Type B pancreatic cell (in vitro differentiated cells): ENCODE measurements at regions not wholly inside any gene's neighbourhood (a gene's known extent, or its start where the extent isn't known, plus 50 kb on each side); places are given as distances from the start of the nearest gene placed in this dataset.

ENCODE experiments used
- DNase-seq: peaks from one replicate; pipeline ENCODE4 v3.0.0; 2021; ENCODE audit warnings: mixed read lengths; ENCODE audit not compliant: unreplicated experiment; ENCODE audit errors: extremely low spot score
- H3K27ac Mint-ChIP-seq: 2 replicates; pipeline ENCODE4 v1.8.0; 2021; ENCODE audit warnings: mild to moderate bottlenecking, mixed read lengths
- H3K27me3 Mint-ChIP-seq: 2 replicates; pipeline ENCODE4 v1.8.0; 2021; ENCODE audit warnings: mixed read lengths
- H3K36me3 Mint-ChIP-seq: 2 replicates; pipeline ENCODE4 v1.8.0; 2021; ENCODE audit warnings: mixed read lengths
- H3K4me1 Mint-ChIP-seq: one replicate; pipeline ENCODE4 v1.8.0; 2021; ENCODE audit warnings: mixed read lengths; ENCODE audit not compliant: unreplicated experiment
- H3K4me3 Mint-ChIP-seq: 2 replicates; pipeline ENCODE4 v1.8.0; 2021; ENCODE audit warnings: mild to moderate bottlenecking, mixed read lengths
- H3K9me3 Mint-ChIP-seq: 2 replicates; pipeline ENCODE4 v1.8.0; 2021; ENCODE audit warnings: mixed read lengths
- CTCF ChIP-seq: fragments of 200-600 bp; sonication (generic); conservative IDR thresholded peaks from 2 replicates; pipeline ENCODE4 v1.5.0; 2021; ENCODE audit warnings: antibody characterized with exemption, mild to moderate bottlenecking

- DNase-seq: no peak
- Mint-ChIP-seq H3K27me3 (no peaks in the 10 kb centered on the region), H3K9me3 (peaks cover 4% of the 10 kb centered on the region), H3K4me1 (peaks cover 5% of the 10 kb centered on the region), H3K27ac (peak overlapping the region; percentile 62), H3K36me3 (no peaks in the 10 kb centered on the region), H3K4me3 (no peak overlapping the region)
- TF ChIP-seq CTCF: no peak
These were observed 597.1 kb downstream of the MID1IP1 start for GRCh38 chrX:39398215-39398962.

DNA sequence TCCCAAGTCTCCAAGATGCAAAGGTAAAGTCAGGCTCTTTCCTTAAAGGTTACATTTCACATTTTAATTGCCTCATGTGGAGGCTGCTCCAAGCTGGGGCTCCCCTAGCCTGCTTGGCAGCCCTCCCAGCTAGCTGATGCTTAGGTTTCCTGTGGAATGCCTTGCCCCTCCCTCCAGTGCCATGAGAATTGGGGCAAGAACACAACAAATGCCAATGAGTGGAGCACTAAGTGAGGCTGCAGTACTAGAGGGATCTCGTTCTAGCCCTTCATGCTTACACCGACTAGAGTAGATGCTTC is 597.7 kb downstream of the MID1IP1 start:
- H3K9me3 Mint-ChIP-seq: peaks cover 4% of the 10 kb centered on the region
- H3K27ac Mint-ChIP-seq: no peak overlapping the region
- H3K4me3 Mint-ChIP-seq: no peak overlapping the region
- no peaks in the 10 kb centered on the region for H3K36me3 Mint-ChIP-seq
- no peaks in the 10 kb centered on the region for H3K27me3 Mint-ChIP-seq
- TF ChIP-seq CTCF: no peak
- H3K4me1 Mint-ChIP-seq: peaks cover 5% of the 10 kb centered on the region
- DNase-seq: no peak

DNA sequence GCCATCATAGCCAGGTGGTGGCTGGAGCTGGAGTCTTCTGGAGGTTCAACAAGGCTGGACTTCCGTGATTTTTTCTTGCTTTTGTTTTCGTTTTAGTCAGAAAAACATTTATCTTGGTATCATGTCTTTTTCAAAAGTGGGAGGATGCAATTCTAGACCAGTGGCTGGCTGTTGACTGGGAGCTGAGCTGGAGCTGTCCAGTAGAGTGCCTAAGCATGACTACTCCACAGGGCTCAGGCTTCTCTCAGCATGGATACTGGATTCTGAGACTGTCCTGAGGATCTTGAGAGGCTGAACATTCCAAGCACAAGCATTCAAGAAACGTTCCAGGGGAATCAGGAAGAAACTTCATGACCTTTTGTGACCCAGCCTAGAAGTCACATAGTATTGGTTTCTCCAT is 598.1 kb downstream of the MID1IP1 start:
- H3K27ac Mint-ChIP-seq: no peak overlapping the region
- peaks cover 4% of the 10 kb centered on the region for H3K9me3 Mint-ChIP-seq
- H3K4me3 Mint-ChIP-seq: no peak overlapping the region
- H3K27me3 Mint-ChIP-seq: no peaks in the 10 kb centered on the region
- H3K36me3 Mint-ChIP-seq: no peaks in the 10 kb centered on the region
- peaks cover 5% of the 10 kb centered on the region for H3K4me1 Mint-ChIP-seq
- TF ChIP-seq CTCF: no peak
- DNase-seq: no peak

DNA sequence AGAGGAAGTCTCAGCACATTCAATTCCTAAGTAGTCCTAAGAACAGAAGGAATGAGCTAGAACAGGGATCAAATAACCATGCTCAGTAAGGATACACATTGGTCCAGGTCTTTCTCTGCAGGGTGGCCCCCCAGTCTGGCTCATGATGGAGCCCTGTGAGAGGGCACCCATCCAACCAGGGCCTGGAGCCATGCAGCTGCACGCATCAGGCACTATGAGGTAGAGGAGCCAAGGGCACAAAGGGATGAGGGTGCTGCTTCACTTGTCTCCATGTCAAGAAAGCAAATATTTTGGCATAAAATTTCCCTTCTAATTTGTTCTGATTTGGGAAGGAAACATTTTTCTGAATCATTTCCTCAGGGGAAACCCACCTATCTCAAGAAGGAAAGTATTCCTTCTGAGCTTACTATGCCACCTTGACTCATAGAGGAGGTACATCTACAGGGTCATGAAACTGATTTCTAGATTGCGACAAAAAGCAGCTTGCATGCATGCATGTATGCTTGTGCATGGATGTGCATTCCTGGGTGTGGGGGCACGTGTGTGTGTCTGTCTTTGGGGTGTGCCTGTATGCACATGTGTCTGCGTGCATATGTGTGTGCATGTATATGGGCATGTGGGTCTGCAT is 600.3 kb downstream of the MID1IP1 start:
- TF ChIP-seq CTCF: no peak
- Mint-ChIP-seq H3K4me1 (peaks cover 5% of the 10 kb centered on the region), H3K4me3 (no peak overlapping the region), H3K27me3 (no peaks in the 10 kb centered on the region), H3K36me3 (no peaks in the 10 kb centered on the region), H3K27ac (no peak overlapping the region), H3K9me3 (peaks cover 4% of the 10 kb centered on the region)
- no peak for DNase-seq

GRCh38 chrX:39402158-39402557 is 600.9 kb downstream of the MID1IP1 start:
- no peak for TF ChIP-seq CTCF
- H3K27me3 Mint-ChIP-seq: no peaks in the 10 kb centered on the region
- no peaks in the 10 kb centered on the region for H3K36me3 Mint-ChIP-seq
- peaks cover 5% of the 10 kb centered on the region for H3K4me1 Mint-ChIP-seq
- DNase-seq: no peak
- H3K4me3 Mint-ChIP-seq: no peak overlapping the region
- H3K27ac Mint-ChIP-seq: no peak overlapping the region
- H3K9me3 Mint-ChIP-seq: peaks cover 4% of the 10 kb centered on the region
